HG03520 (cell line): ENCODE measurements at regions not wholly inside any gene's neighbourhood (a gene's known extent, or its start where the extent isn't known, plus 50 kb on each side); places are given as distances from the start of the nearest gene placed in this dataset.
A peak's percentile ranks its signal among the peaks of the same experiment; 100 is the strongest.
"Not testable (repeated sequence)": the region's sequence is repeated elsewhere in the genome, so short reads cannot be mapped to it uniquely, and the experiment has no call there.

ENCODE experiments used
- ATAC-seq: cut with Tn5 transposase; IDR thresholded peaks from one replicate; pipeline ENCODE4 v1.9.1; 2021; ENCODE audit warnings: mild to moderate bottlenecking, moderate library complexity; ENCODE audit not compliant: unreplicated experiment

GRCh38 chr6:149234051-149234962 is 83.2 kb upstream of the TAB2 start:
- ATAC-seq: no peak

GRCh38 chr6:149235130-149235561 is 82.4 kb upstream of the TAB2 start:
- ATAC-seq: peak; percentile 86

GRCh38 chr6:149236589-149236988 is 80.9 kb upstream of the TAB2 start:
- no peak for ATAC-seq

GRCh38 chr6:149237464-149237863 is 80.0 kb upstream of the TAB2 start:
- ATAC-seq: no peak

- ATAC-seq: no peak
These were observed 77.8 kb upstream of the TAB2 start for GRCh38 chr6:149239573-149240209.

GRCh38 chr6:149242883-149243282 is 74.6 kb upstream of the TAB2 start:
- ATAC-seq: no peak

- ATAC-seq: no peak
These were observed 73.4 kb upstream of the TAB2 start for GRCh38 chr6:149244105-149244504.

- peak; percentile 68 for ATAC-seq
These were observed 70.7 kb upstream of the TAB2 start for GRCh38 chr6:149246691-149247384.

- no peak for ATAC-seq
These were observed 70.1 kb upstream of the TAB2 start for GRCh38 chr6:149247385-149247763.

GRCh38 chr6:149248263-149248662 is 69.2 kb upstream of the TAB2 start:
- not testable (repeated sequence) for ATAC-seq

GRCh38 chr6:149248693-149249369 is 68.7 kb upstream of the TAB2 start:
- ATAC-seq: no peak

- no peak for ATAC-seq
These were observed 67.8 kb upstream of the TAB2 start for GRCh38 chr6:149249370-149250357.

- no peak for ATAC-seq
These were observed 66.6 kb upstream of the TAB2 start for GRCh38 chr6:149250951-149251350.

GRCh38 chr6:149252622-149253021 is 64.9 kb upstream of the TAB2 start:
- ATAC-seq: no peak

- no peak for ATAC-seq
These were observed 63.3 kb upstream of the TAB2 start for GRCh38 chr6:149254253-149254652.

- ATAC-seq: no peak
These were observed 57.8 kb upstream of the TAB2 start for GRCh38 chr6:149259753-149260152.

GRCh38 chr6:149260214-149260874 is 57.2 kb upstream of the TAB2 start:
- no peak for ATAC-seq

- no peak for ATAC-seq
These were observed 56.0 kb upstream of the TAB2 start for GRCh38 chr6:149261364-149262040.

- ATAC-seq: no peak
These were observed 54.2 kb upstream of the TAB2 start for GRCh38 chr6:149263321-149263720.
